ENCODE measurements at regions not wholly inside any gene's neighbourhood (a gene's known extent, or its start where the extent isn't known, plus 50 kb on each side); places are given as distances from the start of the nearest gene placed in this dataset.

DNA sequence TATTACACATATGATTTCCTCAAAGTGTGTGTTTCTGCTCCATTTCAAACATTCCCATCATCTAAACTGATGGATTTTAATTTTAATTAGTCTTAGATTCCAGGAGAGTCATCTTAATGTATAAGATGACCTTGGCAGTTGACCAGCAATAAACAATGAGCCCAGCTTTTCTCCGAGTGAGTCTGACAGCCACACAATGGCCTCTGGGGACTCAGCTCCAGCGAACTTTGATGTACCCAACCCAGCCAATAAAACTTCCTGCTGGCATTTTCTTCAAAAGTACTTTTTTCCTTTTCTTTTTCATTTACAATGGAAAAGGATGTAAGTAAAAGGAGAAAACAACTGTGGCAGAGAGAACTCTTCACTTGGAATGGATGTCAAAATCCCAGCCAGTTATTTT, 139.1 kb upstream of the CTBP2 start:
- in situ Hi-C loops (cut with MboI; ENCODE audit: low pct_unique_long_range_greater_than_20kb, low sequenced_read_pairs, unreplicated experiment) = no loop called here
- TF ChIP-seq, protein P1, sequence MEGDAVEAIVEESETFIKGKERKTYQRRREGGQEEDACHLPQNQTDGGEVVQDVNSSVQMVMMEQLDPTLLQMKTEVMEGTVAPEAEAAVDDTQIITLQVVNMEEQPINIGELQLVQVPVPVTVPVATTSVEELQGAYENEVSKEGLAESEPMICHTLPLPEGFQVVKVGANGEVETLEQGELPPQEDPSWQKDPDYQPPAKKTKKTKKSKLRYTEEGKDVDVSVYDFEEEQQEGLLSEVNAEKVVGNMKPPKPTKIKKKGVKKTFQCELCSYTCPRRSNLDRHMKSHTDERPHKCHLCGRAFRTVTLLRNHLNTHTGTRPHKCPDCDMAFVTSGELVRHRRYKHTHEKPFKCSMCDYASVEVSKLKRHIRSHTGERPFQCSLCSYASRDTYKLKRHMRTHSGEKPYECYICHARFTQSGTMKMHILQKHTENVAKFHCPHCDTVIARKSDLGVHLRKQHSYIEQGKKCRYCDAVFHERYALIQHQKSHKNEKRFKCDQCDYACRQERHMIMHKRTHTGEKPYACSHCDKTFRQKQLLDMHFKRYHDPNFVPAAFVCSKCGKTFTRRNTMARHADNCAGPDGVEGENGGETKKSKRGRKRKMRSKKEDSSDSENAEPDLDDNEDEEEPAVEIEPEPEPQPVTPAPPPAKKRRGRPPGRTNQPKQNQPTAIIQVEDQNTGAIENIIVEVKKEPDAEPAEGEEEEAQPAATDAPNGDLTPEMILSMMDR (IDR thresholded peaks at IDR 0.05; ENCODE audit: extremely low read depth, insufficient read depth, missing control alignments) = no peak
- DNase-seq (ENCODE audit: low spot score) = no peak

DNA sequence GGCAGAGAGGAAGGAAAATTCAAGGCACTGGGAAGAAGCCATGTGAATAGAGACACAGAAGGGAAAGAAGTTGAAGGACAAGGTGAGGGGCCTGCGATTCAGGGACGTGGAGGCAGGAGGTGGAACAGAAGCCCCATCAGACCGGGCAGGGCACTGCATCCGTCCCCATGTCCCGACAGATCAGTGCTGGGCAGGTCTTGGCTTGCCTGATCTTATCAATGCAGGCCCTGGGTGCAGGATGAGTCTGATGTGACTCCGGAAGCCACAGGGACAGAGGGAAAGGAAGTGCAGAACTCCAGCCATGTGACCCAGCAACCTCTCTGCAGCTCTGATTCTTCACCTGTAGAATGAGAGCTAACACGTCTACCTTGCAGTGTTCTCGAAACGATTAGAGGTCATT, 136.2 kb upstream of the CTBP2 start:
- TF ChIP-seq, protein P1 (IDR thresholded peaks at IDR 0.05; ENCODE audit: extremely low read depth, insufficient read depth, missing control alignments) = no peak
- in situ Hi-C loops (cut with MboI; ENCODE audit: low pct_unique_long_range_greater_than_20kb, low sequenced_read_pairs, unreplicated experiment) = no loop called here
- DNase-seq (ENCODE audit: low spot score) = no peak

DNA sequence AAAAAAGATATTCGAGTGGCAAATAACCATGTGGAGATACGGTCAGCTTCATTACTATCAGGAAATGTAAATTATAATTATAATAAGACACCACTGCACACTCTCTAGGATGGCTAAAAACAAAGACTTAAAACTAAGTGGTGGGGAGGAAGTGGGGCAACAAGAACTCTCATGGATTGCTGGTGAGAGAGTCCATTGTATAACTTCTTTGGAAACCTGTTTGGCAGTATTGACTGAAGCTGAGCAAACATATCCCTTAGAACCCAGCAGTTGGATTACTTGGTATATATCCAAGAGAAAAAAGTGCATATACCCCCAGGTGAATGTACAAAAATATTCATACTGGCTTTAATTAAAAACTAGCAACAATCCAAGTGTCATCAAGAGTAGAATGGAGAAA, 133.7 kb upstream of the CTBP2 start:
- TF ChIP-seq, protein P1 (IDR thresholded peaks at IDR 0.05; ENCODE audit: extremely low read depth, insufficient read depth, missing control alignments) = no peak
- in situ Hi-C loops (cut with MboI; ENCODE audit: low pct_unique_long_range_greater_than_20kb, low sequenced_read_pairs, unreplicated experiment) = no loop called here
- no peak for DNase-seq (ENCODE audit: low spot score)

DNA sequence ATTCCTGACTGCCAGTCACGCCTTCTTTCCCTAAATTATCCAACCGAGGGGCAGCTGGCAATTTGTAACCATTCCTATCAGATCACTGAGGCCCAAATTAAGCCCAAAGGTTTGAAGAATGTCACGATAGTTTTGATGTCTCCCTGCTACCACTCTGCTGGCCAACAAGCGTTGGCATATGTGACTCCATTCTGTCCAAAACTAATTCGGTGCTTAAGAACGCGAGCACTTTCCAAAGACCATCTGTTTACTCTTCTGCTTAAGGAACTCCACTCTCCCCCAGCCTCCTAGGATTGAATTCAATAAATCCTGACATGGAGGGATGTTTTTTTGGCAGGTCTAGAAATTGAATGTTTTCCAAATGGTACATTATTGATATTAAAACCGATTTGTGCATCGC, 131.5 kb upstream of the CTBP2 start:
- TF ChIP-seq, protein P1 (IDR thresholded peaks at IDR 0.05; ENCODE audit: extremely low read depth, insufficient read depth, missing control alignments) = no peak
- in situ Hi-C loops (cut with MboI; ENCODE audit: low pct_unique_long_range_greater_than_20kb, low sequenced_read_pairs, unreplicated experiment) = no loop called here
- DNase-seq (ENCODE audit: low spot score) = no peak

DNA sequence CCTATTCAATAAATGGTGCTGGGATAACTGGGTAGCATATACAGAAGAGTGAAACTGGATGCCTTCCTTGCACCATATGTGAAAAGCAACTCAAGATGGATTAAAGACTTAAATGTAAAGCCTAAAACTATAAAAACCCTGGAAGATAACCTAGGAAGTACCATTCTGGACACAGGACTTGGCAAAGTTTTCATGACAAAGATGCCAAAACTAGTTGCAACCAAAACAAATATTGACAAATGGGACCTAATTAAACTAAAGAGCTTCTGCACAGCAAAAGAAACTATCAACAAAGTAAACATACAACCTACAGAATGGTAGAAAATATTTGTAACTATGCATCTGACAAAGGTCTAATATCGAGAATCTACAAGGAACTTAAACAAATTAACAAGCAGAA, 129.1 kb upstream of the CTBP2 start:
- TF ChIP-seq, protein P1 (IDR thresholded peaks at IDR 0.05; ENCODE audit: extremely low read depth, insufficient read depth, missing control alignments) = no peak
- no peak for DNase-seq (ENCODE audit: low spot score)
- in situ Hi-C loops (cut with MboI; ENCODE audit: low pct_unique_long_range_greater_than_20kb, low sequenced_read_pairs, unreplicated experiment) = no loop called here

DNA sequence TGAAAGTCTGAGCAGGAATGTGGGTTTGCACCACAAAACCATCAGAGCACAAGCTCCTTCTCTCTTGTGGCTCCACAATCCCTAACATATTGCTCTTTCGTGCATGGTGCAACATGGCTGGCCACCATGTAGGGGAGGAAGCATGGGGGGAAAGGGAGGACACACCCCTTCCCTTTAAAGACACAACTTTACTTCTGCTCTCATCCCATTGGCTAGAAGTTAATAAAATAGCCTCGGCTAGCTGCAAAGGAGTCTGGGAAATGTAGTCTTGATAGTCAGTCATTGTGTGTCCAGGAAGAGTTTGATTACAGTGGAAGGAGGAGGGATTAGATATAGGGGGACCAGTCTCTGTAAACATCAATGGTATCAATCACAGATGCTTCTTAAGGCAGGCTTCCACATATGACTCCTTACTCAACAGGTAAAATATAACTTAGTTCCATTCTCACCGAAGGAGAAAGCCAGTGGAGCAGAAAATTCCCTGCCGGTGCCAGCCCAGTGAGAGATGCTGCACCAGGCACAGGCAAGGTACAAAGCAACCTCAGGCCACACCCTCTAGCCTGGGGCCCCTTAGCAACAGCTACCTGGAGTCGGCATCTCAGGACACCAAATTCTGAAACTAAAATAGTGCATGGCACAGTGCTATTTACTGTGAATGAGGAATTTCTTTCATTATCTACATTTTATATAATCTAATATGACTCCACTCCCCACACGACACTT, 124.7 kb upstream of the CTBP2 start:
- TF ChIP-seq, protein P1 (IDR thresholded peaks at IDR 0.05; ENCODE audit: extremely low read depth, insufficient read depth, missing control alignments) = no peak
- no peak for DNase-seq (ENCODE audit: low spot score)
- in situ Hi-C loops (cut with MboI; ENCODE audit: low pct_unique_long_range_greater_than_20kb, low sequenced_read_pairs, unreplicated experiment) = no loop called here
